MCF 10A (cell line): ENCODE measurements at regions not wholly inside any gene's neighbourhood (a gene's known extent, or its start where the extent isn't known, plus 50 kb on each side); places are given as distances from the start of the nearest gene placed in this dataset.

Source experiments
- BruUV-seq: library from RNA; stranded (reverse); fragments of 400-500 nt; replicated peaks from 2 replicates; lab custom pipeline; 2021; lab: Mats Ljungman, UMichigan
- CTCF ChIA-PET: fragments of 300-600 bp; sonication (Branson Sonifier 250); formaldehyde crosslinking; extraction: SDS; loops from one replicate; lab custom pipeline; 2021; ENCODE audit warnings: antibody characterized with exemption, inconsistent platforms; lab: Yijun Ruan, JAX
- POLR2A ChIA-PET: fragments of 300-600, 350-650 bp; sonication (Branson Sonifier 250); formaldehyde crosslinking; extraction: SDS; loops from one replicate; lab custom pipeline; 2020; ENCODE audit warnings: antibody characterized with exemption, inconsistent platforms; lab: Yijun Ruan, JAX
- DNase-seq: peaks from one replicate; pipeline ENCODE4 v3.0.0-alpha.2; 2018; ENCODE audit not compliant: unreplicated experiment
- H3K27ac Mint-ChIP-seq: one replicate; pipeline ENCODE4 v1.8.0; 2022; ENCODE audit warnings: mild to moderate bottlenecking, low read depth, mixed read lengths; ENCODE audit not compliant: unreplicated experiment
- H3K27me3 Mint-ChIP-seq: one replicate; pipeline ENCODE4 v1.8.0; 2022; ENCODE audit warnings: mixed read lengths; ENCODE audit not compliant: insufficient read depth, unreplicated experiment
- H3K36me3 Mint-ChIP-seq: one replicate; pipeline ENCODE4 v1.8.0; 2022; ENCODE audit warnings: mild to moderate bottlenecking, moderate library complexity, mixed read lengths; ENCODE audit not compliant: insufficient read depth, unreplicated experiment
- H3K4me1 Mint-ChIP-seq: one replicate; pipeline ENCODE4 v1.8.0; 2022; ENCODE audit warnings: mixed read lengths; ENCODE audit not compliant: insufficient read depth, unreplicated experiment
- H3K4me3 Mint-ChIP-seq: one replicate; pipeline ENCODE4 v1.8.0; 2022; ENCODE audit warnings: mild to moderate bottlenecking, moderate library complexity, mixed read lengths; ENCODE audit not compliant: unreplicated experiment
- H3K9me3 Mint-ChIP-seq: one replicate; pipeline ENCODE4 v1.8.0; 2022; ENCODE audit warnings: mixed read lengths; ENCODE audit not compliant: unreplicated experiment
- CTCF ChIP-seq: fragments of 200-600 bp; IDR thresholded peaks from one replicate; pipeline ENCODE4 v1.8.0; 2022; ENCODE audit warnings: antibody characterized with exemption, mild to moderate bottlenecking; ENCODE audit not compliant: unreplicated experiment
- intact Hi-C: fragments of 100-400 bp; cut with micrococcal nuclease; formaldehyde crosslinking; loops from 2 replicates; pipeline ENCODE4 v1.14.1; 2022

- no TSS peak for BruUV-seq
- no peak overlapping the region for H3K27ac Mint-ChIP-seq
Observed at GRCh38 chr3:25000971-25001591, 427.0 kb upstream of the RARB start.

GRCh38 chr3:25002052-25002451 lies 426.0 kb upstream of the RARB start:
- ChIA-PET POLR2A (no interaction called here), CTCF (no interaction called here)
- intact Hi-C loops, result no loop called here
- no peak overlapping the region for H3K4me3 Mint-ChIP-seq
- no peak overlapping the region for H3K27ac Mint-ChIP-seq
- no peaks in the 10 kb centered on the region for H3K4me1 Mint-ChIP-seq
- no peaks in the 10 kb centered on the region for H3K9me3 Mint-ChIP-seq
- no peak for TF ChIP-seq CTCF
- no TSS peak for BruUV-seq
- no peaks in the 10 kb centered on the region for H3K27me3 Mint-ChIP-seq
- no peaks in the 10 kb centered on the region for H3K36me3 Mint-ChIP-seq
- no peak for DNase-seq

More at GRCh38 chr3:25000971-25001591, 427.0 kb upstream of the RARB start:
- no peak for TF ChIP-seq CTCF
- peak; percentile 11 for DNase-seq
- POLR2A ChIA-PET, result no interaction called here
- no peaks in the 10 kb centered on the region for H3K36me3 Mint-ChIP-seq
- H3K4me1 Mint-ChIP-seq, result no peaks in the 10 kb centered on the region
- CTCF ChIA-PET, result no interaction called here
- no peaks in the 10 kb centered on the region for H3K27me3 Mint-ChIP-seq
- intact Hi-C loops, result no loop called here
- H3K4me3 Mint-ChIP-seq, result no peak overlapping the region
- no peaks in the 10 kb centered on the region for H3K9me3 Mint-ChIP-seq

GRCh38 chr3:25007974-25008658 lies 419.9 kb upstream of the RARB start:
- Mint-ChIP-seq H3K4me1 (peaks cover 9% of the 10 kb centered on the region), H3K27ac (peak overlapping the region; percentile 40), H3K4me3 (no peak overlapping the region), H3K36me3 (no peaks in the 10 kb centered on the region), H3K27me3 (no peaks in the 10 kb centered on the region), H3K9me3 (no peaks in the 10 kb centered on the region)
- CTCF ChIA-PET, result interaction anchor here (0.6 to 1.6 kb wide), 6 partner anchors 13 to 585 kb away, joined by 3 to 5 read pairs (median 3); no protein-coding TSS in a partner anchor
- BruUV-seq, result no TSS peak
- POLR2A ChIA-PET, result interaction anchor here (0.6 to 1.1 kb wide), 3 partner anchors 14 to 911 kb away, joined by 3 to 4 read pairs (median 3); no protein-coding TSS in a partner anchor
- no peak for TF ChIP-seq CTCF
- DNase-seq, result peak; percentile 65
- intact Hi-C loops, result no loop called here

GRCh38 chr3:25009665-25010064 lies 418.4 kb upstream of the RARB start:
- intact Hi-C loops, result no loop called here
- Mint-ChIP-seq H3K36me3 (no peaks in the 10 kb centered on the region), H3K27me3 (no peaks in the 10 kb centered on the region), H3K27ac (no peak overlapping the region), H3K4me3 (no peak overlapping the region), H3K4me1 (peaks cover 9% of the 10 kb centered on the region), H3K9me3 (no peaks in the 10 kb centered on the region)
- ChIA-PET CTCF (interaction anchor here (1.0 to 1.1 kb wide), 2 partner anchors 12 to 30 kb away, joined by 3 to 4 read pairs; no protein-coding TSS in a partner anchor), POLR2A (interaction anchor here (0.7 kb wide), 1 partner anchor 59 kb away, joined by 3 read pairs; no protein-coding TSS in a partner anchor)
- no peak for DNase-seq
- no TSS peak for BruUV-seq
- no peak for TF ChIP-seq CTCF
